H9 (cell line): ENCODE measurements at regions not wholly inside any gene's neighbourhood (a gene's known extent, or its start where the extent isn't known, plus 50 kb on each side); places are given as distances from the start of the nearest gene placed in this dataset.

Experiments
- DNase-seq: peaks from one replicate; pipeline ENCODE4 v3.0.0-alpha.2; 2017
- H2AFZ ChIP-seq: one replicate; pipeline ENCODE4 v1.6.1; 2013; ENCODE audit warnings: mild to moderate bottlenecking, low read length, control low read depth, moderate library complexity
- H2AK5ac ChIP-seq: 2 replicates; pipeline ENCODE4 v1.6.1; 2013; ENCODE audit warnings: low read length, control low read depth, mixed read lengths; ENCODE audit not compliant: insufficient read length
- H2BK120ac ChIP-seq: one replicate; pipeline ENCODE4 v1.6.1; 2013; ENCODE audit warnings: low read depth, mild to moderate bottlenecking, low read length, control low read depth, inconsistent platforms; ENCODE audit not compliant: poor library complexity, severe bottlenecking
- H2BK12ac ChIP-seq: 2 replicates; pipeline ENCODE4 v1.6.1; 2013; ENCODE audit warnings: low read length, control low read depth, mixed read lengths, low read depth; ENCODE audit not compliant: insufficient read length
- H2BK15ac ChIP-seq: 2 replicates; pipeline ENCODE4 v1.6.1; 2013; ENCODE audit warnings: low read depth, low read length, control low read depth
- H2BK20ac ChIP-seq: one replicate; pipeline ENCODE4 v1.6.1; 2013; ENCODE audit warnings: low read depth, mild to moderate bottlenecking, low read length, control low read depth, inconsistent platforms; ENCODE audit not compliant: poor library complexity, severe bottlenecking
- H2BK5ac ChIP-seq: 2 replicates; pipeline ENCODE4 v1.6.1; 2013; ENCODE audit warnings: low read length, control low read depth, mixed read lengths; ENCODE audit not compliant: insufficient read length
- H3K14ac ChIP-seq: 2 replicates; pipeline ENCODE4 v1.6.1; 2013; ENCODE audit warnings: low read length, control low read depth; ENCODE audit not compliant: insufficient read depth
- H3K18ac ChIP-seq: 2 replicates; pipeline ENCODE4 v1.6.1; 2013; ENCODE audit warnings: low read depth, mild to moderate bottlenecking, mixed read lengths, low read length, control low read depth; ENCODE audit not compliant: insufficient read length
- H3K23ac ChIP-seq: 2 replicates; pipeline ENCODE4 v1.6.1; 2013; ENCODE audit warnings: low read length, control low read depth, mixed read lengths, low read depth; ENCODE audit not compliant: insufficient read length
- H3K23me2 ChIP-seq: 2 replicates; pipeline ENCODE4 v1.6.1; 2013; ENCODE audit warnings: low read depth, mild to moderate bottlenecking, mixed read lengths, low read length, control low read depth; ENCODE audit not compliant: insufficient read length, poor library complexity, severe bottlenecking
- H3K27ac ChIP-seq: 2 replicates; pipeline ENCODE4 v1.5.1; 2013; ENCODE audit warnings: low read length, control low read depth, mixed read lengths, low read depth; ENCODE audit not compliant: insufficient read length
- H3K27me3 ChIP-seq: 2 replicates; pipeline ENCODE4 v1.6.1; 2013; ENCODE audit warnings: low read length, control low read depth, inconsistent platforms; ENCODE audit not compliant: insufficient read depth
- H3K4ac ChIP-seq: 2 replicates; pipeline ENCODE4 v1.6.1; 2013; ENCODE audit warnings: low read depth, mild to moderate bottlenecking, control low read depth, inconsistent platforms, low read length, moderate library complexity
- H3K4me1 ChIP-seq: 2 replicates; pipeline ENCODE4 v1.6.1; 2013; ENCODE audit warnings: low read length, control low read depth, inconsistent platforms; ENCODE audit not compliant: insufficient read depth
- H3K4me2 ChIP-seq: 2 replicates; pipeline ENCODE4 v1.6.1; 2013; ENCODE audit warnings: low read length, control low read depth, mixed read lengths; ENCODE audit not compliant: insufficient read length, insufficient read depth
- H3K56ac ChIP-seq: 2 replicates; pipeline ENCODE4 v1.6.1; 2013; ENCODE audit warnings: low read depth, mild to moderate bottlenecking, mixed read lengths, low read length, control low read depth; ENCODE audit not compliant: insufficient read length
- H3K79me1 ChIP-seq: 2 replicates; pipeline ENCODE4 v1.6.1; 2013; ENCODE audit warnings: low read depth, mild to moderate bottlenecking, moderate library complexity, low read length, control low read depth, inconsistent platforms; ENCODE audit not compliant: insufficient read depth, poor library complexity, severe bottlenecking
- H3K79me2 ChIP-seq: 2 replicates; pipeline ENCODE4 v1.6.1; 2013; ENCODE audit warnings: low read length, control low read depth, inconsistent platforms; ENCODE audit not compliant: insufficient read depth
- H3K9ac ChIP-seq: 2 replicates; pipeline ENCODE4 v1.6.1; 2013; ENCODE audit warnings: low read length, control low read depth, mixed read lengths; ENCODE audit not compliant: insufficient read length; ENCODE audit errors: extremely low read depth
- H3K9me3 ChIP-seq: one replicate; pipeline ENCODE4 v1.6.1; 2013; ENCODE audit warnings: low read depth, low read length, inconsistent platforms; ENCODE audit not compliant: control insufficient read depth
- H3T11ph ChIP-seq: one replicate; pipeline ENCODE4 v1.6.1; 2013; ENCODE audit warnings: mild to moderate bottlenecking, low read length, control low read depth, inconsistent platforms
- H4K20me1 ChIP-seq: one replicate; pipeline ENCODE4 v1.6.1; 2013; ENCODE audit not compliant: control insufficient read depth, insufficient read length, insufficient read depth
- H4K5ac ChIP-seq: 2 replicates; pipeline ENCODE4 v1.6.1; 2013; ENCODE audit warnings: low read depth, mild to moderate bottlenecking, mixed read lengths, low read length, control low read depth; ENCODE audit not compliant: insufficient read length
- H4K8ac ChIP-seq: replicated peaks from 2 replicates; pipeline ENCODE4 v1.6.1; 2013; ENCODE audit warnings: low read length, control low read depth, mixed read lengths, low read depth; ENCODE audit not compliant: insufficient read length
- H4K91ac ChIP-seq: 2 replicates; pipeline ENCODE4 v1.6.1; 2013; ENCODE audit warnings: low read depth, mild to moderate bottlenecking, moderate library complexity, mixed read lengths, low read length, control low read depth; ENCODE audit not compliant: insufficient read length
- H3K27ac Mint-ChIP-seq, 3 experiments: 2 replicates in 2 of 3; 3 replicates in 1 of 3; pipeline ENCODE4 v1.8.0; 2020 to 2021; ENCODE audit warnings: mixed read lengths in 3 of 3, mild to moderate bottlenecking in 1 of 3, moderate library complexity in 1 of 3
- H3K27me3 Mint-ChIP-seq: 2 replicates; pipeline ENCODE4 v1.8.0; 2021; ENCODE audit warnings: low read depth, mild to moderate bottlenecking, moderate library complexity, mixed read lengths
- H3K36me3 Mint-ChIP-seq, 3 experiments: 2 replicates in 2 of 3; 3 replicates in 1 of 3; pipeline ENCODE4 v1.8.0; 2020 to 2021; ENCODE audit warnings: low read depth in 3 of 3, mixed read lengths in 3 of 3; ENCODE audit not compliant: insufficient read depth in 1 of 3
- H3K4me1 Mint-ChIP-seq, 2 experiments: 2 replicates each; pipeline ENCODE4 v1.8.0; 2020; ENCODE audit warnings: mixed read lengths in 2 of 2
- H3K4me3 Mint-ChIP-seq, 2 experiments: 2 replicates in 1 of 2; 3 replicates in 1 of 2; pipeline ENCODE4 v1.8.0; 2020 to 2021; ENCODE audit warnings: mild to moderate bottlenecking in 2 of 2, mixed read lengths in 2 of 2, moderate library complexity in 1 of 2
- H3K9me3 Mint-ChIP-seq, 2 experiments: 2 replicates in 1 of 2; 3 replicates in 1 of 2; pipeline ENCODE4 v1.8.0; 2020; ENCODE audit warnings: mild to moderate bottlenecking in 2 of 2, mixed read lengths in 2 of 2, moderate library complexity in 1 of 2
- CTCF ChIP-seq: fragments of 200-600 bp; sonication (generic); conservative IDR thresholded peaks from 3 replicates; pipeline ENCODE4 v1.8.0; 2021; ENCODE audit warnings: antibody characterized with exemption, mild to moderate bottlenecking
- WGBS: extraction: QIAGEN DNeasy Blood & Tissue Kit; methylation state at CpG from one replicate; pipeline ENCODE4 v1.1.7; 2013; ENCODE audit warnings: missing lambda C conversion rate, low lambda C conversion rate, mixed read lengths; ENCODE audit not compliant: insufficient read length; ENCODE audit errors: extremely low coverage; 5-methylcytosine and 5-hydroxymethylcytosine counted together

GRCh38 chr13:88800505-88800904, 1129.3 kb downstream of the SLITRK5 start:
- Histone ChIP-seq H3K18ac (no peak overlapping the region), H3K27ac (no peak overlapping the region), H4K20me1 (no peaks in the 10 kb centered on the region), H4K8ac (no peak overlapping the region), H3K79me2 (no peaks in the 10 kb centered on the region), H4K5ac (no peak overlapping the region), H3K4me1 (no peaks in the 10 kb centered on the region), H2AFZ (no peak overlapping the region), H2AK5ac (no peak overlapping the region), H3K9ac (no peak overlapping the region), H4K91ac (no peak overlapping the region), H3K14ac (no peak overlapping the region), H3K27me3 (no peaks in the 10 kb centered on the region), H2BK15ac (no peak overlapping the region), H3K23me2 (no peaks in the 10 kb centered on the region), H2BK20ac (no peak overlapping the region), H3K9me3 (no peaks in the 10 kb centered on the region), H2BK5ac (no peak overlapping the region), H3K79me1 (no peaks in the 10 kb centered on the region), H3T11ph (no peak overlapping the region), H2BK120ac (no peak overlapping the region), H3K4me2 (no peak overlapping the region), H3K23ac (no peak overlapping the region), H3K4ac (no peak overlapping the region), H2BK12ac (no peak overlapping the region), H3K56ac (no peak overlapping the region)
- TF ChIP-seq CTCF = no peak
- WGBS = no CpG with 5 or more reads among the region's 1 CpG
- Mint-ChIP-seq H3K27me3 (no peaks in the 10 kb centered on the region), H3K4me1 (peaks cover 0 to 5% of the 10 kb centered on the region in 2 experiments; a peak in 1 of 4 replicates), H3K9me3 (no peaks in the 10 kb centered on the region), H3K36me3 (no peaks in the 10 kb centered on the region), H3K4me3 (no peak overlapping the region), H3K27ac (no peak overlapping the region)
- no peak for DNase-seq
